H1 (cell line): ENCODE measurements at regions not wholly inside any gene's neighbourhood (a gene's known extent, or its start where the extent isn't known, plus 50 kb on each side); places are given as distances from the start of the nearest gene placed in this dataset.

Source experiments
- CTCF ChIA-PET: fragments of 300-600 bp; sonication (Branson Sonifier 250); formaldehyde crosslinking; loops from one replicate; lab custom pipeline; 2021; ENCODE audit not compliant: partially characterized antibody; lab: Charles Lee
- POLR2A ChIA-PET: fragments of 300-600 bp; sonication (Branson Sonifier 250); formaldehyde crosslinking; loops from one replicate; lab custom pipeline; 2021; ENCODE audit warnings: inconsistent platforms; ENCODE audit not compliant: partially characterized antibody; lab: Charles Lee
- DNase-seq, 2 experiments: peaks; one replicate each; pipeline versions ENCODE4 v3.0.0 to v3.0.0-alpha.2; 2010 to 2022; ENCODE audit warnings: low spot score in 2 of 2, low read depth in 1 of 2, mixed read lengths in 1 of 2
- FAIRE-seq: peaks from 2 replicates; lab custom pipeline; 2011; peaks lifted over from hg19 to GRCh38; lab: Jason Lieb, UNC
- H2AFZ ChIP-seq: 2 replicates; pipeline ENCODE4 v1.8.1; 2012; ENCODE audit warnings: low read length, inconsistent platforms
- H2AK5ac ChIP-seq: 2 replicates; pipeline ENCODE4 v1.6.1; 2013; ENCODE audit warnings: low read depth, low read length
- H2BK120ac ChIP-seq: replicated peaks from 2 replicates; pipeline ENCODE3; 2013; ENCODE audit warnings: low read depth, low read length, inconsistent platforms
- H2BK12ac ChIP-seq: 2 replicates; pipeline ENCODE4 v1.6.1; 2013; ENCODE audit warnings: low read depth, low read length
- H2BK15ac ChIP-seq: 2 replicates; pipeline ENCODE4 v1.6.1; 2013; ENCODE audit warnings: low read length
- H2BK20ac ChIP-seq: 2 replicates; pipeline ENCODE4 v1.6.1; 2013; ENCODE audit warnings: low read length
- H2BK5ac ChIP-seq: 2 replicates; pipeline ENCODE4 v1.6.1; 2013; ENCODE audit warnings: low read depth, low read length
- H3K14ac ChIP-seq: 2 replicates; pipeline ENCODE4 v1.6.1; 2013; ENCODE audit warnings: inconsistent platforms; ENCODE audit not compliant: insufficient read length
- H3K18ac ChIP-seq: 2 replicates; pipeline ENCODE4 v1.6.1; 2013; ENCODE audit warnings: low read length; ENCODE audit errors: extremely low read depth
- H3K23ac ChIP-seq: 2 replicates; pipeline ENCODE4 v1.6.1; 2013; ENCODE audit warnings: inconsistent platforms; ENCODE audit not compliant: insufficient read length
- H3K23me2 ChIP-seq: 2 replicates; pipeline ENCODE4 v1.6.1; 2013; ENCODE audit warnings: low read depth, low read length
- H3K27ac ChIP-seq: 2 replicates; pipeline ENCODE4 v1.6.1; 2011; ENCODE audit warnings: low read depth, low read length, inconsistent platforms
- H3K27me3 ChIP-seq, 4 experiments: replicated peaks in 1 of 4; 1 replicate in 1 of 4; 2 replicates in 3 of 4; pipeline versions ENCODE4 v1.6.1 to v1.8.1; 2011 to 2013; ENCODE audit warnings: low read length in 3 of 4, mild to moderate bottlenecking in 3 of 4, inconsistent platforms in 2 of 4, mixed read lengths in 2 of 4, moderate library complexity in 1 of 4; ENCODE audit not compliant: control insufficient read depth in 3 of 4, insufficient read depth in 3 of 4; ENCODE audit errors: extremely low read depth in 1 of 4
- H3K36me3 ChIP-seq, 4 experiments: 2 replicates each; pipeline versions ENCODE4 v1.6.1 to v1.8.1; 2011 to 2013; ENCODE audit warnings: mild to moderate bottlenecking in 4 of 4, low read length in 3 of 4, moderate library complexity in 2 of 4, control low read depth in 1 of 4, inconsistent platforms in 1 of 4; ENCODE audit not compliant: insufficient read depth in 4 of 4, control insufficient read depth in 2 of 4
- H3K4ac ChIP-seq: replicated peaks from 2 replicates; pipeline ENCODE3; 2013; ENCODE audit warnings: low read length, low read depth, mixed read lengths, inconsistent platforms; ENCODE audit not compliant: insufficient read length
- H3K4me1 ChIP-seq, 4 experiments: replicated peaks in 1 of 4; 1 replicate in 1 of 4; 2 replicates in 3 of 4; pipeline versions ENCODE4 v1.6.1 to v1.8.1; 2011 to 2013; ENCODE audit warnings: low read length in 3 of 4, inconsistent platforms in 2 of 4, mixed read lengths in 1 of 4; ENCODE audit not compliant: insufficient read depth in 4 of 4, control insufficient read depth in 3 of 4
- H3K4me2 ChIP-seq, 2 experiments: 2 replicates each; pipeline versions ENCODE4 v1.6.1 to v1.8.1; 2011 to 2013; ENCODE audit warnings: low read depth in 2 of 2, low read length in 2 of 2, control low read depth in 1 of 2, inconsistent platforms in 1 of 2, mild to moderate bottlenecking in 1 of 2; ENCODE audit not compliant: insufficient read depth in 1 of 2
- H3K4me3 ChIP-seq, 4 experiments: fragments of 200-600, 300-600 bp in 1 of 4; sonication (generic), shearing (Covaris generic), sonication (Bioruptor Twin) in 1 of 4; 2 replicates each; pipeline versions ENCODE4 v1.5.1 to v1.8.1; 2011 to 2016; ENCODE audit warnings: low read length in 4 of 4, low read depth in 3 of 4, control low read depth in 2 of 4, inconsistent platforms in 2 of 4, mild to moderate bottlenecking in 2 of 4, mixed read lengths in 1 of 4, moderate library complexity in 1 of 4; ENCODE audit not compliant: insufficient read depth in 2 of 4; ENCODE audit errors: extremely low read depth in 1 of 4
- H3K56ac ChIP-seq: replicated peaks from 2 replicates; pipeline ENCODE3; 2013; ENCODE audit warnings: low read depth, mild to moderate bottlenecking, mixed read lengths, low read length, inconsistent platforms; ENCODE audit not compliant: insufficient read length
- H3K79me1 ChIP-seq: 2 replicates; pipeline ENCODE4 v1.6.1; 2013; ENCODE audit warnings: low read depth, low read length, control low read depth
- H3K79me2 ChIP-seq, 2 experiments: 2 replicates each; pipeline versions ENCODE4 v1.6.1 to v1.8.1; 2012 to 2013; ENCODE audit warnings: low read length in 2 of 2, mild to moderate bottlenecking in 2 of 2, inconsistent platforms in 1 of 2; ENCODE audit not compliant: insufficient read depth in 2 of 2, control insufficient read depth in 1 of 2
- H3K9ac ChIP-seq, 4 experiments: replicated peaks in 1 of 4; 1 replicate in 1 of 4; 2 replicates in 3 of 4; pipeline versions ENCODE4 v1.6.1 to v1.8.1; 2011 to 2013; ENCODE audit warnings: low read depth in 3 of 4, low read length in 3 of 4, control low read depth in 2 of 4, mild to moderate bottlenecking in 2 of 4, moderate library complexity in 2 of 4, inconsistent platforms in 1 of 4; ENCODE audit errors: extremely low read depth in 1 of 4
- H3K9me3 ChIP-seq, 2 experiments: 2 replicates each; pipeline versions ENCODE4 v1.6.1 to v1.8.1; 2012 to 2013; ENCODE audit warnings: mild to moderate bottlenecking in 2 of 2, moderate library complexity in 2 of 2, control low read depth in 1 of 2, inconsistent platforms in 1 of 2, low read depth in 1 of 2, low read length in 1 of 2, mixed read lengths in 1 of 2; ENCODE audit not compliant: insufficient read depth in 2 of 2
- H4K20me1 ChIP-seq, 2 experiments: replicated peaks in 1 of 2; 2 replicates each; pipeline versions ENCODE3 to v1.8.1; 2011 to 2013; ENCODE audit warnings: inconsistent platforms in 2 of 2, low read length in 2 of 2, mild to moderate bottlenecking in 1 of 2; ENCODE audit not compliant: insufficient read depth in 2 of 2, control insufficient read depth in 1 of 2
- H4K5ac ChIP-seq: 2 replicates; pipeline ENCODE4 v1.6.1; 2013; ENCODE audit warnings: low read length, low read depth, mixed read lengths, inconsistent platforms; ENCODE audit not compliant: insufficient read length
- H4K8ac ChIP-seq: 2 replicates; pipeline ENCODE4 v1.8.0; 2013; ENCODE audit warnings: mild to moderate bottlenecking, moderate library complexity, low read length, inconsistent platforms; ENCODE audit not compliant: insufficient read depth; ENCODE audit errors: extremely low read depth
- H4K91ac ChIP-seq: replicated peaks from 2 replicates; pipeline ENCODE3; 2013; ENCODE audit warnings: low read length, mixed read lengths, inconsistent platforms; ENCODE audit not compliant: insufficient read length
- BRCA1 ChIP-seq: IDR thresholded peaks from 2 replicates; pipeline ENCODE4 v1.6.1; 2012; ENCODE audit warnings: low read depth, low read length, improper control_type of control experiment
- CBX5 ChIP-seq: fragments of 300-800, 300-1000 bp; sonication (generic); IDR thresholded peaks from 2 replicates; pipeline ENCODE4 v1.7.1; 2016; ENCODE audit warnings: antibody characterized with exemption, low read length, low read depth
- CBX8 ChIP-seq: fragments of 300-800, 300-1000 bp; sonication (generic); IDR thresholded peaks from 2 replicates; pipeline ENCODE4 v1.7.1; 2016; ENCODE audit warnings: low read depth, low read length, borderline replicate concordance
- CEBPB ChIP-seq: IDR thresholded peaks from 2 replicates; pipeline ENCODE4 v1.6.1; 2012; ENCODE audit warnings: low read depth, low read length
- CREB1 ChIP-seq: IDR thresholded peaks from 2 replicates; pipeline ENCODE4 v1.6.1; 2012; ENCODE audit warnings: inconsistent platforms
- EZH2 ChIP-seq: fragments of 200-600 bp; sonication (generic); IDR thresholded peaks from 2 replicates; pipeline ENCODE4 v1.7.1; 2012; ENCODE audit warnings: low read depth, mild to moderate bottlenecking, moderate library complexity, low read length, inconsistent platforms; ENCODE audit not compliant: severe bottlenecking
- HDAC6 ChIP-seq: IDR thresholded peaks from one replicate; pipeline ENCODE4 v1.7.1; 2012; ENCODE audit warnings: low read depth, mild to moderate bottlenecking, inconsistent platforms, low read length, moderate library complexity
- JUN ChIP-seq: IDR thresholded peaks from 2 replicates; pipeline ENCODE4 v1.6.1; 2011; ENCODE audit warnings: low read depth, mild to moderate bottlenecking, improper control_type of control experiment, low read length
- JUND ChIP-seq: IDR thresholded peaks from 2 replicates; pipeline ENCODE4 v1.6.1; 2011; ENCODE audit warnings: mild to moderate bottlenecking, improper control_type of control experiment, low read length
- MAX ChIP-seq: IDR thresholded peaks from 2 replicates; pipeline ENCODE4 v1.6.1; 2012; ENCODE audit warnings: inconsistent platforms
- POU5F1 ChIP-seq: IDR thresholded peaks from 2 replicates; pipeline ENCODE4 v1.6.1; 2011; ENCODE audit warnings: low read depth, mild to moderate bottlenecking, low read length, moderate library complexity
- RNF2 ChIP-seq: fragments of 200-900, 300-1000 bp; sonication (generic); IDR thresholded peaks from 2 replicates; pipeline ENCODE4 v1.7.1; 2016; ENCODE audit warnings: borderline replicate concordance, low read depth, mild to moderate bottlenecking, antibody characterized with exemption, low read length; ENCODE audit not compliant: poor library complexity, severe bottlenecking; ENCODE audit errors: missing control alignments
- SIX5 ChIP-seq: IDR thresholded peaks from 2 replicates; pipeline ENCODE4 v1.6.1; 2011; ENCODE audit warnings: mild to moderate bottlenecking, low read depth, low read length
- SP1 ChIP-seq: IDR thresholded peaks from 2 replicates; pipeline ENCODE4 v1.6.1; 2011; ENCODE audit warnings: low read depth, low read length
- SRF ChIP-seq: IDR thresholded peaks from 2 replicates; pipeline ENCODE4 v1.6.1; 2011; ENCODE audit warnings: mild to moderate bottlenecking, low read depth, low read length, moderate library complexity
- SUZ12 ChIP-seq: fragments of 200-600 bp; sonication (generic); IDR thresholded peaks from 2 replicates; pipeline ENCODE4 v1.6.1; 2012; ENCODE audit warnings: mild to moderate bottlenecking, inconsistent platforms, low read length, moderate library complexity, mixed read lengths
- TAF1 ChIP-seq: IDR thresholded peaks from 2 replicates; pipeline ENCODE4 v1.6.1; 2011; ENCODE audit warnings: mild to moderate bottlenecking, low read depth, low read length
- TCF12 ChIP-seq: IDR thresholded peaks from 2 replicates; pipeline ENCODE4 v1.6.1; 2011; ENCODE audit warnings: low read depth, mild to moderate bottlenecking, low read length

GRCh38 chr1:215477632-215478031 lies 89.5 kb upstream of the KCTD3 start:
- FAIRE-seq (no peak), DNase-seq (no peak)
- Histone ChIP-seq H2AFZ (no peak overlapping the region), H3K9ac (no peak overlapping the region), H3K9me3 (peaks cover 4 to 5% of the 10 kb centered on the region in 2 experiments; a peak in 1 of 4 replicates), H2BK15ac (no peak overlapping the region), H2BK120ac (no peak overlapping the region), H3K56ac (no peak overlapping the region), H3K4me3 (no peak overlapping the region), H3K36me3 (no peaks in the 10 kb centered on the region), H4K91ac (no peak overlapping the region), H3K18ac (no peak overlapping the region), H2BK5ac (no peak overlapping the region), H3K4me2 (no peak overlapping the region), H2BK12ac (no peak overlapping the region), H3K79me1 (no peaks in the 10 kb centered on the region), H2BK20ac (no peak overlapping the region), H2AK5ac (no peak overlapping the region), H3K23me2 (no peaks in the 10 kb centered on the region), H3K79me2 (no peaks in the 10 kb centered on the region), H3K27ac (no peak overlapping the region), H4K20me1 (no peaks in the 10 kb centered on the region), H4K5ac (no peak overlapping the region), H3K14ac (no peak overlapping the region), H3K23ac (no peak overlapping the region), H3K4me1 (no peaks in the 10 kb centered on the region), H4K8ac (no peak overlapping the region), H3K27me3 (no peaks in the 10 kb centered on the region), H3K4ac (no peak overlapping the region)
- POLR2A ChIA-PET = no interaction called here
- CTCF ChIA-PET = no interaction called here
- TF ChIP-seq EZH2 (no peak), SIX5 (no peak), SP1 (no peak), CREB1 (no peak), POU5F1 (no peak), CBX8 (no peak), TAF1 (no peak), CBX5 (no peak), SUZ12 (no peak), RNF2 (no peak), JUN (no peak), MAX (no peak), HDAC6 (no peak), TCF12 (no peak), CEBPB (no peak), BRCA1 (no peak), SRF (no peak), JUND (no peak)
